KMS-11 (cell line): ENCODE measurements at regions not wholly inside any gene's neighbourhood (a gene's known extent, or its start where the extent isn't known, plus 50 kb on each side); places are given as distances from the start of the nearest gene placed in this dataset.

Experiments
- H2AFZ ChIP-seq: fragments of 200-600 bp; sonication (generic); 2 replicates; pipeline ENCODE4 v1.6.1; 2016; ENCODE audit warnings: antibody characterized with exemption, mixed run types, low read depth
- H3K27ac ChIP-seq: fragments of 200-600 bp; sonication (generic); 2 replicates; pipeline ENCODE4 v1.6.1; 2016; ENCODE audit warnings: mild to moderate bottlenecking, mixed run types
- H3K27me3 ChIP-seq: fragments of 200-600 bp; sonication (generic); 2 replicates; pipeline ENCODE4 v1.6.1; 2017; ENCODE audit warnings: mild to moderate bottlenecking, low read depth, mixed run types, moderate library complexity; ENCODE audit not compliant: insufficient read depth
- H3K36me3 ChIP-seq: fragments of 200-600 bp; sonication (generic); 2 replicates; pipeline ENCODE4 v1.6.1; 2017; ENCODE audit warnings: mild to moderate bottlenecking, mixed run types; ENCODE audit not compliant: insufficient read depth
- H3K4me1 ChIP-seq: fragments of 200-600 bp; sonication (generic); 2 replicates; pipeline ENCODE4 v1.6.1; 2016; ENCODE audit warnings: mild to moderate bottlenecking, low read depth, mixed run types; ENCODE audit not compliant: poor library complexity, severe bottlenecking
- H3K4me2 ChIP-seq: fragments of 200-600 bp; sonication (generic); 2 replicates; pipeline ENCODE4 v1.7.0; 2016; ENCODE audit warnings: mild to moderate bottlenecking, mixed run types
- H3K4me3 ChIP-seq: fragments of 200-600 bp; sonication (generic); IDR thresholded peaks from 2 replicates; pipeline ENCODE4 v1.6.1; 2017; ENCODE audit warnings: low read depth, low read length, mixed read lengths; ENCODE audit not compliant: insufficient read depth
- H3K79me2 ChIP-seq: fragments of 200-600 bp; sonication (generic); 2 replicates; pipeline ENCODE4 v1.6.1; 2016; ENCODE audit warnings: low read depth, mixed run types; ENCODE audit not compliant: insufficient read depth
- H3K9ac ChIP-seq: fragments of 200-600 bp; sonication (generic); 2 replicates; pipeline ENCODE4 v1.6.1; 2016; ENCODE audit warnings: mild to moderate bottlenecking, mixed run types
- H4K20me1 ChIP-seq: fragments of 200-600 bp; sonication (generic); 2 replicates; pipeline ENCODE4 v1.6.1; 2016; ENCODE audit warnings: mild to moderate bottlenecking, mixed run types; ENCODE audit not compliant: insufficient read depth
- CTCF ChIP-seq: fragments of 200-600 bp; sonication (generic); conservative IDR thresholded peaks from 2 replicates; pipeline ENCODE4 v1.6.1; 2017; ENCODE audit warnings: low read depth, mild to moderate bottlenecking, antibody characterized with exemption, low read length, moderate library complexity, mixed read lengths

GRCh38 chr6:95469511-95469910, 107.8 kb upstream of the MANEA start:
- Histone ChIP-seq H3K79me2 (no peaks in the 10 kb centered on the region), H3K27ac (no peak overlapping the region), H2AFZ (no peak overlapping the region), H3K4me2 (no peak overlapping the region), H3K27me3 (no peaks in the 10 kb centered on the region), H3K9ac (no peak overlapping the region), H4K20me1 (no peaks in the 10 kb centered on the region), H3K4me3 (no peak overlapping the region), H3K36me3 (no peaks in the 10 kb centered on the region), H3K4me1 (no peaks in the 10 kb centered on the region)
- no peak for TF ChIP-seq CTCF

GRCh38 chr6:95478941-95479340, 98.4 kb upstream of the MANEA start:
- Histone ChIP-seq H3K9ac (no peak overlapping the region), H3K4me2 (no peak overlapping the region), H3K4me1 (no peaks in the 10 kb centered on the region), H3K27me3 (no peaks in the 10 kb centered on the region), H3K4me3 (no peak overlapping the region), H4K20me1 (no peaks in the 10 kb centered on the region), H3K27ac (no peak overlapping the region), H2AFZ (no peak overlapping the region), H3K79me2 (no peaks in the 10 kb centered on the region), H3K36me3 (no peaks in the 10 kb centered on the region)
- no peak for TF ChIP-seq CTCF

DNA sequence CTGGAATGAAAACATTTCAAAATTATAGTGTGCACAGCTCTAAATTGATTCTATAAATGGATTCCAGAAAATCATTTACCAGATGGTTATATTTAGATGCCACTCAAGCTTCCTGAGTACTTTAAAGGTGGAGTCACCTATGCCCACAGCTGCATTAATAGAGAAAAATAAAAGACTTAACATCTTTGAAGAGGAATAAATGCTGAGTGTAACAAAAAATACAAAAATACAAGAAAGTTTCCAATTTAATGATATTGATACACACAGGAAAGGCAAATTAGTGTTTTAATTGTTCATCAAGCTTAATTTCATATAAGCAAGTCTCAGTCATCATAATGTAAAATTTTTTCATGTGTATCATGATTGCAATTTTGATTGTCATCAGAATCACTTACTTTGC, 89.5 kb upstream of the MANEA start:
- Histone ChIP-seq H3K27ac (no peak overlapping the region), H3K4me1 (no peaks in the 10 kb centered on the region), H3K36me3 (no peaks in the 10 kb centered on the region), H4K20me1 (no peaks in the 10 kb centered on the region), H3K4me2 (no peak overlapping the region), H3K9ac (no peak overlapping the region), H3K79me2 (no peaks in the 10 kb centered on the region), H2AFZ (no peak overlapping the region), H3K27me3 (no peaks in the 10 kb centered on the region), H3K4me3 (no peak overlapping the region)
- no peak for TF ChIP-seq CTCF

DNA sequence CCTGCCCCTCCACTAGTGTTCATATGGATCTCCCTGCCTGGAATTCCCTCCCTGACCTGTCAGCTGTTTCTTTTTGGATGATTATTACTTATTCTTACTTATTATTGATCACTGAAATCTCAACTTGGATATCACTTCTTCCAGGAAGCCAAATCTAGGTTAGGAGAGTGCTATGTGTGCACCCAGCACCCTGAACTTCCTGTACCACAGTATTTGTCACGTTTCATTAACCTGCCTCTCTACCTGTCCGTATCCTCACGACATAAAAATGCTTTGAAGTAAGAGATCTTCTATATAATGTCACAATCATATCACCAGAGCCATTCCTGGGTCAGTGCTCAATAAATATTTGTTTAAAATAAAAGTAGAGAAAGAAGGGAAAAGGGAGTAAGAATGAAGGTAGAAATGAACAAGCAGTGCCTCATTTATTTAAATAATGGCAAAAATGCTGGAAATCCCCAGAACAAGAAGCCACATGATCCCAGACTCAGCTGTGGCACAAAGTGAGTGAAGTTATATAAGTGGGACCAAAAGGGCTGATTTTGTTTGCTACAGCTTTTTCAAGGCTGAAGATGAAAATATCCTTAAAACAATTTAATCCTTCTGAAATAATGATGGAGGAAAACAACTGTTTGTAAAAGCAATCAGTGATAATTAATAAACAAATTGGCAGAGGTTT, 88.0 kb upstream of the MANEA start:
- Histone ChIP-seq H3K27ac (no peak overlapping the region), H3K4me2 (no peak overlapping the region), H3K9ac (no peak overlapping the region), H4K20me1 (no peaks in the 10 kb centered on the region), H2AFZ (no peak overlapping the region; the same call in 1 of the 2 replicates), H3K4me3 (no peak overlapping the region), H3K79me2 (no peaks in the 10 kb centered on the region), H3K27me3 (no peaks in the 10 kb centered on the region), H3K36me3 (no peaks in the 10 kb centered on the region), H3K4me1 (no peaks in the 10 kb centered on the region)
- no peak for TF ChIP-seq CTCF
